Astrocyte (in vitro differentiated cells and primary cell): ENCODE measurements at regions not wholly inside any gene's neighbourhood (a gene's known extent, or its start where the extent isn't known, plus 50 kb on each side); places are given as distances from the start of the nearest gene placed in this dataset.

Source experiments
- EZH2 ChIP-seq: IDR thresholded peaks from 2 replicates; pipeline ENCODE4 v1.6.1; 2012; ENCODE audit warnings: mild to moderate bottlenecking, low read length, inconsistent platforms; ENCODE audit not compliant: insufficient read depth
- TF ChIP-seq, protein P1 (sequence below): IDR thresholded peaks from 2 replicates; pipeline ENCODE4 v1.5.1; 2011; ENCODE audit warnings: low read depth, mild to moderate bottlenecking, inconsistent platforms, low read length, moderate library complexity; ENCODE audit not compliant: insufficient read depth

DNA sequence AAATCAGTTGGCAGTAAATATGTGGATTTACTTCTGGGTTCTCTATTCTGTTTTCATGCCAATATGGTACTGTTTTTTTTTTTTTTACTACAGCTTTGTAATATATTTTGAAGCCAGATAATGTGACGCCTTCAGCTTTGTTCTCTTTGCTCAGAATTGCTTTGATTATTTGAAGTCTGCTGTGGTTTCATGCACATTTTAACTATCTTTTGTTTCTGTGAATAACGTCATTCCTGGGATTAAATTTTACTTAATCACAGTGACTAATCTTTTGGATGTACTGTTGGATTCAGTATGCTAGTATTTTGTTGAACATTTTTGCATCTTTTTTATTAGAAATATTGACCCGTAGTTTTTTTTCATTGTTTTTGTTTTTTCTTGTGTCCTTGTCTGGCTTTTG lies 576.5 kb downstream of the ZNF385D start:
- TF ChIP-seq, protein P1, sequence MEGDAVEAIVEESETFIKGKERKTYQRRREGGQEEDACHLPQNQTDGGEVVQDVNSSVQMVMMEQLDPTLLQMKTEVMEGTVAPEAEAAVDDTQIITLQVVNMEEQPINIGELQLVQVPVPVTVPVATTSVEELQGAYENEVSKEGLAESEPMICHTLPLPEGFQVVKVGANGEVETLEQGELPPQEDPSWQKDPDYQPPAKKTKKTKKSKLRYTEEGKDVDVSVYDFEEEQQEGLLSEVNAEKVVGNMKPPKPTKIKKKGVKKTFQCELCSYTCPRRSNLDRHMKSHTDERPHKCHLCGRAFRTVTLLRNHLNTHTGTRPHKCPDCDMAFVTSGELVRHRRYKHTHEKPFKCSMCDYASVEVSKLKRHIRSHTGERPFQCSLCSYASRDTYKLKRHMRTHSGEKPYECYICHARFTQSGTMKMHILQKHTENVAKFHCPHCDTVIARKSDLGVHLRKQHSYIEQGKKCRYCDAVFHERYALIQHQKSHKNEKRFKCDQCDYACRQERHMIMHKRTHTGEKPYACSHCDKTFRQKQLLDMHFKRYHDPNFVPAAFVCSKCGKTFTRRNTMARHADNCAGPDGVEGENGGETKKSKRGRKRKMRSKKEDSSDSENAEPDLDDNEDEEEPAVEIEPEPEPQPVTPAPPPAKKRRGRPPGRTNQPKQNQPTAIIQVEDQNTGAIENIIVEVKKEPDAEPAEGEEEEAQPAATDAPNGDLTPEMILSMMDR, result no peak
- TF ChIP-seq EZH2, result no peak
